KMS-11 (cell line): ENCODE measurements at regions not wholly inside any gene's neighbourhood (a gene's known extent, or its start where the extent isn't known, plus 50 kb on each side); places are given as distances from the start of the nearest gene placed in this dataset.

ENCODE experiments used
- H2AFZ ChIP-seq: fragments of 200-600 bp; sonication (generic); 2 replicates; pipeline ENCODE4 v1.6.1; 2016; ENCODE audit warnings: antibody characterized with exemption, mixed run types, low read depth
- H3K27ac ChIP-seq: fragments of 200-600 bp; sonication (generic); 2 replicates; pipeline ENCODE4 v1.6.1; 2016; ENCODE audit warnings: mild to moderate bottlenecking, mixed run types
- H3K27me3 ChIP-seq: fragments of 200-600 bp; sonication (generic); 2 replicates; pipeline ENCODE4 v1.6.1; 2017; ENCODE audit warnings: mild to moderate bottlenecking, low read depth, mixed run types, moderate library complexity; ENCODE audit not compliant: insufficient read depth
- H3K36me3 ChIP-seq: fragments of 200-600 bp; sonication (generic); 2 replicates; pipeline ENCODE4 v1.6.1; 2017; ENCODE audit warnings: mild to moderate bottlenecking, mixed run types; ENCODE audit not compliant: insufficient read depth
- H3K4me1 ChIP-seq: fragments of 200-600 bp; sonication (generic); 2 replicates; pipeline ENCODE4 v1.6.1; 2016; ENCODE audit warnings: mild to moderate bottlenecking, low read depth, mixed run types; ENCODE audit not compliant: poor library complexity, severe bottlenecking
- H3K4me2 ChIP-seq: fragments of 200-600 bp; sonication (generic); 2 replicates; pipeline ENCODE4 v1.7.0; 2016; ENCODE audit warnings: mild to moderate bottlenecking, mixed run types
- H3K4me3 ChIP-seq: fragments of 200-600 bp; sonication (generic); IDR thresholded peaks from 2 replicates; pipeline ENCODE4 v1.6.1; 2017; ENCODE audit warnings: low read depth, low read length, mixed read lengths; ENCODE audit not compliant: insufficient read depth
- H3K79me2 ChIP-seq: fragments of 200-600 bp; sonication (generic); 2 replicates; pipeline ENCODE4 v1.6.1; 2016; ENCODE audit warnings: low read depth, mixed run types; ENCODE audit not compliant: insufficient read depth
- H3K9ac ChIP-seq: fragments of 200-600 bp; sonication (generic); 2 replicates; pipeline ENCODE4 v1.6.1; 2016; ENCODE audit warnings: mild to moderate bottlenecking, mixed run types
- H4K20me1 ChIP-seq: fragments of 200-600 bp; sonication (generic); 2 replicates; pipeline ENCODE4 v1.6.1; 2016; ENCODE audit warnings: mild to moderate bottlenecking, mixed run types; ENCODE audit not compliant: insufficient read depth
- TF ChIP-seq, protein P1 (sequence below): fragments of 200-600 bp; sonication (generic); conservative IDR thresholded peaks from 2 replicates; pipeline ENCODE4 v1.6.1; 2017; ENCODE audit warnings: low read depth, mild to moderate bottlenecking, antibody characterized with exemption, low read length, moderate library complexity, mixed read lengths

DNA sequence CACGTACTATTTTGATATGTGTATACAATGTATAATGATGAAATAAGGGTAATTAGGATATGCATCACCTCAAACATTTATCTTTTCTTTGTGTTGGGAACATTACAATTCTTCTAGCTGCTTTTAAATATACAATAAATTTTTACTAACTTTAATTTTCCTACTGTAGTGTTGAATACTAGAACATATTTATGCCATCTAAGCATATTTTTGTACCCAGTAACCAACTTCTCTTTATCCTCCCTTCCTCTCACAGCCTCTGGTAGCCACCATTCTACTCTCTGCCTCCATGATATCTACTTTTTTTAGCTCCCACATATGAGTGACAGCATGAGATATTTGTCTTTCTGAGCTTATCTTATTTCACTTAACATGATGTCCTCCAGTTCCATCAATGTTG, 468.0 kb downstream of the COL11A1 start:
- H2AFZ ChIP-seq: no peak overlapping the region
- TF ChIP-seq, protein P1, sequence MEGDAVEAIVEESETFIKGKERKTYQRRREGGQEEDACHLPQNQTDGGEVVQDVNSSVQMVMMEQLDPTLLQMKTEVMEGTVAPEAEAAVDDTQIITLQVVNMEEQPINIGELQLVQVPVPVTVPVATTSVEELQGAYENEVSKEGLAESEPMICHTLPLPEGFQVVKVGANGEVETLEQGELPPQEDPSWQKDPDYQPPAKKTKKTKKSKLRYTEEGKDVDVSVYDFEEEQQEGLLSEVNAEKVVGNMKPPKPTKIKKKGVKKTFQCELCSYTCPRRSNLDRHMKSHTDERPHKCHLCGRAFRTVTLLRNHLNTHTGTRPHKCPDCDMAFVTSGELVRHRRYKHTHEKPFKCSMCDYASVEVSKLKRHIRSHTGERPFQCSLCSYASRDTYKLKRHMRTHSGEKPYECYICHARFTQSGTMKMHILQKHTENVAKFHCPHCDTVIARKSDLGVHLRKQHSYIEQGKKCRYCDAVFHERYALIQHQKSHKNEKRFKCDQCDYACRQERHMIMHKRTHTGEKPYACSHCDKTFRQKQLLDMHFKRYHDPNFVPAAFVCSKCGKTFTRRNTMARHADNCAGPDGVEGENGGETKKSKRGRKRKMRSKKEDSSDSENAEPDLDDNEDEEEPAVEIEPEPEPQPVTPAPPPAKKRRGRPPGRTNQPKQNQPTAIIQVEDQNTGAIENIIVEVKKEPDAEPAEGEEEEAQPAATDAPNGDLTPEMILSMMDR: no peak
- no peaks in the 10 kb centered on the region for H3K79me2 ChIP-seq
- no peaks in the 10 kb centered on the region for H3K36me3 ChIP-seq
- H3K4me1 ChIP-seq: no peaks in the 10 kb centered on the region
- H4K20me1 ChIP-seq: no peaks in the 10 kb centered on the region
- no peak overlapping the region for H3K27ac ChIP-seq
- no peak overlapping the region for H3K4me2 ChIP-seq
- no peak overlapping the region for H3K4me3 ChIP-seq
- no peak overlapping the region for H3K9ac ChIP-seq
- H3K27me3 ChIP-seq: no peaks in the 10 kb centered on the region

DNA sequence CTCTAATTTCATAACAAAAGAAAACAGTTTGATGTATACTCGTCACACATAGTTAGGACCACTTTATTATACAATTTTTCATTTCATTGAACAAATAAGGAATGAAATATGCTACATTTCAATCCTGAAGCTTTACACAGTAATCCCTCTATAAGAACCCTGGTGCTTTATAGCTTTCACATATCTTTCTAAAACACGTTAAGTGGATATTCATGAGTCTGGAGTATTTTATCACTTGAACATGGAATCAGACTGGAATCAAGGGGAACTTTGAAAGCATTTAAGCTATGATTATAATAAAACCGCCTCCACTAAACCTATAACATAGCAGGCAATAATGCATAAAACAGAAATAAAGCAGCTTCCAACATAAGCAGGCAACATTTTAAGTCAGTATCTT, 476.6 kb downstream of the COL11A1 start:
- no peaks in the 10 kb centered on the region for H4K20me1 ChIP-seq
- H3K27ac ChIP-seq: no peak overlapping the region
- TF ChIP-seq, protein P1: no peak

GRCh38 chr1:102630041-102630440, 478.3 kb downstream of the COL11A1 start:
- H3K9ac ChIP-seq: no peak overlapping the region
- H3K4me1 ChIP-seq: no peaks in the 10 kb centered on the region
- no peaks in the 10 kb centered on the region for H3K36me3 ChIP-seq
- H3K4me2 ChIP-seq: no peak overlapping the region
- TF ChIP-seq, protein P1: no peak
- H3K27me3 ChIP-seq: no peaks in the 10 kb centered on the region
- no peaks in the 10 kb centered on the region for H3K79me2 ChIP-seq
- no peak overlapping the region for H3K27ac ChIP-seq
- no peak overlapping the region for H2AFZ ChIP-seq
- no peaks in the 10 kb centered on the region for H4K20me1 ChIP-seq
- H3K4me3 ChIP-seq: no peak overlapping the region

More for the DNA sequence above, 476.6 kb downstream of the COL11A1 start:
- no peaks in the 10 kb centered on the region for H3K4me1 ChIP-seq
- H3K79me2 ChIP-seq: no peaks in the 10 kb centered on the region
- H3K27me3 ChIP-seq: no peaks in the 10 kb centered on the region
- H2AFZ ChIP-seq: no peak overlapping the region
- no peaks in the 10 kb centered on the region for H3K36me3 ChIP-seq
- no peak overlapping the region for H3K4me3 ChIP-seq
- no peak overlapping the region for H3K9ac ChIP-seq
- H3K4me2 ChIP-seq: no peak overlapping the region

DNA sequence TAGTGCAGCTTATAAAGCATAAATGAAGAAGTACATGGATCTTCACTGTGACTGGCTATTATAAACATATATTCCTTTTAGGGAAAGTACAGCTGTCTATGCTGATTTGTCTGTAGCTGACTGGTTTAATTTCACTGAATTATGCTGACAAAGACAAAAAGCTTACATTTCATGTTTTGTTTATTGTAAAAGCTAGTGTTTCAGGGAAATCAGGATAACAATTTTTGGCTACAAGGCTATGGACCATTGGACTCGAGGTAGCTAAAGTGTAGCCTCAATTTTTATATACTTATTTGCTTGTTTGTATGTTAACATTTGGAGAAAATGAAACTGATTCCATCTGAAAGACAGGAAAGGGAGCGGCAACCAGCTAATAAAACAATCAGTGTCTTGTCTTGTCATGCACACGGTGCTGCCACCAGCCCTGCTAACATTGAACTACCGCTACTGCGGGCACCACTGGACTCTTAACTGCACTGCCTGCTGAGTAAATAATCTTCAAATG, 480.2 kb downstream of the COL11A1 start:
- no peaks in the 10 kb centered on the region for H4K20me1 ChIP-seq
- H3K36me3 ChIP-seq: no peaks in the 10 kb centered on the region
- no peaks in the 10 kb centered on the region for H3K27me3 ChIP-seq
- no peak overlapping the region for H2AFZ ChIP-seq
- TF ChIP-seq, protein P1: no peak
- H3K4me2 ChIP-seq: no peak overlapping the region
- H3K27ac ChIP-seq: no peak overlapping the region
- no peaks in the 10 kb centered on the region for H3K4me1 ChIP-seq
- no peak overlapping the region for H3K4me3 ChIP-seq
- no peak overlapping the region for H3K9ac ChIP-seq
- H3K79me2 ChIP-seq: no peaks in the 10 kb centered on the region
